Activated T-helper 17 cell treated with anti-CD3 and anti-CD28 coated beads, Interleukin-2, amount 50 U/mL, for 72 hours (primary cell): ENCODE measurements at regions not wholly inside any gene's neighbourhood (a gene's known extent, or its start where the extent isn't known, plus 50 kb on each side); places are given as distances from the start of the nearest gene placed in this dataset.

ENCODE experiments used
- ATAC-seq: fragments of 150-1000 bp; cut with Tn5 transposase; replicated peaks from 2 replicates; pipeline ENCODE4 v1.10.0; 2021; ENCODE audit warnings: mild to moderate bottlenecking, moderate library complexity
- H3K27ac Mint-ChIP-seq: one replicate; pipeline ENCODE4 v1.8.0; 2022; ENCODE audit warnings: mixed read lengths
- H3K27me3 Mint-ChIP-seq: one replicate; pipeline ENCODE4 v1.8.0; 2022; ENCODE audit warnings: mixed read lengths
- H3K36me3 Mint-ChIP-seq: one replicate; pipeline ENCODE4 v1.8.0; 2022; ENCODE audit warnings: low read depth, mild to moderate bottlenecking, mixed read lengths
- H3K4me1 Mint-ChIP-seq: one replicate; pipeline ENCODE4 v1.8.0; 2022; ENCODE audit warnings: mixed read lengths
- H3K4me3 Mint-ChIP-seq: one replicate; pipeline ENCODE4 v1.8.0; 2022; ENCODE audit warnings: mild to moderate bottlenecking, mixed read lengths
- H3K9me3 Mint-ChIP-seq: one replicate; pipeline ENCODE4 v1.8.0; 2022; ENCODE audit warnings: mixed read lengths

DNA sequence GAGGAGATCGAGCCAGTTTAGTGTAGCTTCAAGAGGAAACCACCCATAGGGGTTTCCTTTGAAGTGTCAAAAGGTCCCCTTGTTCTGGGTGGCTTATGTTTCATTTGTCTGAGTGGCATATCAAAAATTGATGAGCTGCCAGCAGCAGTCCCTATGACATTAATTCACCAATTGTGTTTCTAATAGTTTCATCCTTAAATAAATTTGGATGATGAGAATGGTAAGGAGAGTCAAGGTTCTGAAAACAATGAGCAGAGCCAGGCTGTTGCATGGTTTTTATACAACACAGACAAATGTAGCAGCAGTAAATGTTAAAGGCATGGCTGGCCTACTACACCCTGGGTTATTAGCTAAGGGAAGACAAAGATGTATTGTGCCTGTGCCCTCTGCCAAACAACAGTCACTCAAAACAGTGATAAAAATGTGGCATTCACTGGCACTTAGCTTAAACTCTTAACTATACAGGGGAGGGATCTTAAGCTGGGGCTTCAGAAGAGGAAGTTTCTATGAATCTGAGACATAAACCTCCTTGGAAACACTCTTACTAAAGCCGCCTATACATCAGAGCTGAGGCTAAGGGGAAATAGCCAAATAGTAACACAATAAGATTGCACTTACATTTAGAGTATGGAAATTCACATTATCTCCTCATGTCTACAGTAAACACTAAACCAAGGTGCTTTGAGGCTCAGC, 200.5 kb downstream of the POU4F1 start:
- no peak for ATAC-seq
- Mint-ChIP-seq H3K4me1 (no peaks in the 10 kb centered on the region), H3K27me3 (peaks cover 10% of the 10 kb centered on the region), H3K36me3 (no peaks in the 10 kb centered on the region), H3K27ac (no peak overlapping the region), H3K9me3 (peaks cover 8% of the 10 kb centered on the region), H3K4me3 (no peak overlapping the region)

DNA sequence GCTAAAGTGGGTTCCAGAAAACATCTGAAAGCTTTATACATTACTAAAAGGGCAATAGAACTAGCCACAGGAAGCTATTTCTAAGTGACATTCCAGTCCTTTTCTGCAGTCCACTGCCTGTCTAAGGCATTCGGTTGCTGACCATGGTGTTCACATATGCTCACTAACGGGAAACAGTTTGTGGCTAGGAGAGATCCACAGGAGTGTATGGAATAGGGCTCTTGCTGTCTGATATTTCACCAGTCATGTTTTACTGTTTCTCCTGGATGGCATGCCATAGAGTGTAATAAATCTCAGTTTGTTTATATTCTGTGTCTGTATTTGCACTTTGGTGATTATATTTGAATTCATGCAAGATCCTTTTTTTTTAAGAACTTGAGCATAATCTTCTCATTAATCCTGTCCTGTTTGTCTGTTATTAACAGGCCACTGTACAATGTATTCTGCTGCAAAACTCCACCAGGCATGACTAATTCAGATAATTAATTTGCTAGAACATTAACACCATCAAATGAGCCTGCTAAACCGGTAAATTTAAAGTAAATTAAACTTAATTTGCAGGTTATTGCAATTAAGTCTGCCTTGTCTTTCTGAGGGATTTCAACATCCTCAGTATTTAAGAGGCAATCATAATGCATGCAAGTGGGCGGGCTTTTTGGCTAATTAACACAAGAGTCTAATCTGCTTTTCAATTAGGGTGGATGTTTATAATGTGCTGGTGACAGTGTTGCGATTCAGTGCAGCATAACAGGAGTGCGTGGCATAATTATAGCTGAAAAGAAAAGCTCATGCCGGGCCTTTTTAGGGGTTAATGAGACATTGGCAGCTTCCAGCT, 201.3 kb downstream of the POU4F1 start:
- peaks cover 8% of the 10 kb centered on the region for H3K9me3 Mint-ChIP-seq
- H3K4me3 Mint-ChIP-seq, result no peak overlapping the region
- no peaks in the 10 kb centered on the region for H3K36me3 Mint-ChIP-seq
- H3K27ac Mint-ChIP-seq, result no peak overlapping the region
- peaks cover 7% of the 10 kb centered on the region for H3K27me3 Mint-ChIP-seq
- no peak for ATAC-seq
- H3K4me1 Mint-ChIP-seq, result no peaks in the 10 kb centered on the region

DNA sequence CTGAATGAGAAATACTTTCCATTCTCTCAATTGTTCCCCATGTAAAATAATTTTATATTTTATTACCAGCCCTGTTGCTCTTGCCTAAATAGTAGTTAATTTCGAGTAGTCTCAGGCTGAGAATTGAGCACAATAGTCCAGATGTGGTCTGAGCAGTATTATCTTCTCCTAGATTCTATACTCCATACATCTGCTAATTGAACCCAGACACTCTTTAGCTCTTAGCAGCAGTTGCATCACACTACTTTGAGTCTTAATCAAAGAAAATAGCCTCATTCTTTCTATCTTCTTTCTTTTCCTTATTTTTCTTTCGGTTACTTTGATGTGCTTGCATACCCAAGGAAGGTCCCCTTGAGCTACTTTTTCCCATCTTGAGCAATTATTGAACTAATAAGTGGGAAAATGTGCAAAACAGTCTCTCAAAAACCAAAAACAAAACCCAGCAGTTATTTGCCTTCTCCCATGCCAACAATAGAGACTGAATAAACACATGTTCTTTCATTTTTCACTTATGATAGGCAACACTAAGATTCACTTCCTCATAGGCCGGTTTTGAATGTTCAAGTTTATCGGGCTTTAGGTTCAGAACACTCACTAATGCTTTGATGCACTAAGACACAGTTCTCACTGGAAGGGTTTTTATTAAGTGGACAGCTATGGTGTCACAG, 204.5 kb downstream of the POU4F1 start:
- no peaks in the 10 kb centered on the region for H3K36me3 Mint-ChIP-seq
- no peak overlapping the region for H3K27ac Mint-ChIP-seq
- H3K9me3 Mint-ChIP-seq, result peaks cover 4% of the 10 kb centered on the region
- no peaks in the 10 kb centered on the region for H3K27me3 Mint-ChIP-seq
- no peaks in the 10 kb centered on the region for H3K4me1 Mint-ChIP-seq
- no peak for ATAC-seq
- no peak overlapping the region for H3K4me3 Mint-ChIP-seq

DNA sequence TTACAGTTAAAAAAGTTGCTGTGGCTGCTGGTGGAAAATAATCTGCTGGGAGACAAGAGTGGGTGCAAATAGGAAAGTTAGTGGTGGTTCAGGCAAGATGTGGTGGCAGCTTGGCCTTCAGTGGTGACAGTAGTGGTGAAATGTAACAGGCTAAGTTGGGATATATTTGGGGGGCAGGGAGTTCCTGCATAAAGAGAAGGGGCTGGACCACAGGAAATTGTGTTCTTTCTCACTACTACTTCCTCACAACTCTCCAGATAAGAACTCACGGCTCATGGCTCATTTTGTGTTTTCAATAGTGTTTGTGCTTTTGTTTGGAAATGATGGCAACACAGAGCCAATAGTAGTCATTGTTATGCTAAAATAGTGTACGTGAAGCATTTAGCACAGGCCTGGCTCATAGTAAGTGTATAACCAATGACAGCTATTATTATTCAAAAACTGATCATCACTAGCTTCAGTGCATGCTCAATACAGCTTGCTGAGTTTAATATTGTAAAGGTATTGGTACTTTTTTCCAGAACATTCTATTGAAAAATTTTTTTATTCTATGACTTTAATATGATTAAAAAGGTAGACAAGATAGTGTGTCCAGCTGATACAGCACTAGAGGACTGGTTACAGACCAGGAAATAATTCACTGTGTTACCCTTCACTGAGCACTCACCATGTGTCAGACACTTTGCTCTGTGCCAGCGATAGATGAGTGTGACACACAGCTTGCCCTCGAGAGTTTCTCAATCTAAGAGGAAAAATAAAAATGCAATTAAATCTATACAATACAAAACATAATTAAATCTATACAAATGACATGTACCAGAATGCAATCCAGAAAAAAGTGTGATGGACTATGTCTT, 209.8 kb downstream of the POU4F1 start:
- H3K9me3 Mint-ChIP-seq, result peaks cover 4% of the 10 kb centered on the region
- peaks cover 7% of the 10 kb centered on the region for H3K27me3 Mint-ChIP-seq
- no peaks in the 10 kb centered on the region for H3K4me1 Mint-ChIP-seq
- H3K36me3 Mint-ChIP-seq, result no peaks in the 10 kb centered on the region
- H3K27ac Mint-ChIP-seq, result no peak overlapping the region
- ATAC-seq, result no peak
- H3K4me3 Mint-ChIP-seq, result no peak overlapping the region

DNA sequence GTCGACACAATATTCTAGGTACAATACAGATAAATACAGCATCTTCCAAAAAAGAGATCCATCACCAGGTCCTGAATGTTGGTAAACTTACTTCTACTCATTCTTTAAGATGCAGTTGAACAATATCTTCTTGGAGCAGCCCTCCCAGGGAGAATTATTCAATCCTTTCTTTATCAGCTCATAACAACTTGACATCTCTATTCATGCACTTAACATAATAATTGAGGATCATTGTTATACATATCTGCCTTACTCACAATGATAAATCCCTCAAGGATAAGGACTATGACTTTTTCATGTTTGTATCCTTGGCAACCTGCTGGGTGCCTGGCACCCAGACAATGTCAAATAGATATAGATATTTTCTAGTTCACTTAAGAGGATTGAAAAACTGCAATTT, 219.5 kb downstream of the POU4F1 start:
- no peak for ATAC-seq
- Mint-ChIP-seq H3K27ac (no peak overlapping the region), H3K4me3 (no peak overlapping the region), H3K4me1 (no peaks in the 10 kb centered on the region), H3K27me3 (peaks cover 3% of the 10 kb centered on the region), H3K9me3 (peaks cover 3% of the 10 kb centered on the region), H3K36me3 (no peaks in the 10 kb centered on the region)

DNA sequence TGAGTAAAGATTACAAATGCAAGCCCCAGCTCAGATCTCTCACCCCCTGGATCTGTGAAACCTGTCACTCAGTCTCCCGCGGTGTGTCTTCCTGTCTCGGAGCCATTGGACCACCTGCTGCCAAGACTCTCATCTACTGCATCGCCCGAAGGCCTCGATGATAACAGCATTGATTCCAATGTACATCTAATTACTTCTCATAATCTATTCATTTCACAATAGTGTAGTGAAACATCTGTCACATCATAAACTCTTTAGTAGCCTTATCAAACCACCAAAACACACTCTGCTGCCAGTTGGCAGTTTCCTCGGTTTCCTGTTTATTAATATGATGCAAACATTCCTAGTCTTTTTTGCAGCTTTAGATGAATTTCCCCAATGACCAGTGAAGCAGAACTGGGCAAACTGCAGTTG, 220.3 kb downstream of the POU4F1 start:
- no peak overlapping the region for H3K27ac Mint-ChIP-seq
- H3K4me1 Mint-ChIP-seq, result no peaks in the 10 kb centered on the region
- H3K9me3 Mint-ChIP-seq, result peaks cover 3% of the 10 kb centered on the region
- no peaks in the 10 kb centered on the region for H3K27me3 Mint-ChIP-seq
- ATAC-seq, result no peak
- H3K4me3 Mint-ChIP-seq, result no peak overlapping the region
- no peaks in the 10 kb centered on the region for H3K36me3 Mint-ChIP-seq

DNA sequence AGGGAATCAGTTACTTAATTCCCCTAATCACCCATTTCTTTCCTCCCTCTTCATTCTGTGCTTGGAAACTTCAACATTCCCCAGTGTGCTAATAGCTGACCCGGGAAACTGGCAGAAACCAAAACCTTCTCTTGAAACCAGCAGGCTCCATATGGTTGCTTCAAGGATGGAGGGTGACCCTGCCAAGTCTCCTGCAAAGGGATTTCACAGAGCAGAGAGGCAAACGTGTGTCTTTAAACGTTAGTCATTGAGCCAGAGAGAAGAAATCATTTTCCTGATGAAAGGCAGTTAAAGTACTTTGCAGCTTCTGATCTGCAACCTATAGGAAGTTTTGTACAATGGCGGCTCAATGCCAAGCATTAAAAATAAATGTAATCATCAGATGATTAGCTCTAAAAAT, 220.9 kb downstream of the POU4F1 start:
- Mint-ChIP-seq H3K9me3 (peaks cover 3% of the 10 kb centered on the region), H3K27ac (no peak overlapping the region), H3K27me3 (no peaks in the 10 kb centered on the region), H3K4me3 (no peak overlapping the region), H3K36me3 (no peaks in the 10 kb centered on the region), H3K4me1 (no peaks in the 10 kb centered on the region)
- no peak for ATAC-seq

DNA sequence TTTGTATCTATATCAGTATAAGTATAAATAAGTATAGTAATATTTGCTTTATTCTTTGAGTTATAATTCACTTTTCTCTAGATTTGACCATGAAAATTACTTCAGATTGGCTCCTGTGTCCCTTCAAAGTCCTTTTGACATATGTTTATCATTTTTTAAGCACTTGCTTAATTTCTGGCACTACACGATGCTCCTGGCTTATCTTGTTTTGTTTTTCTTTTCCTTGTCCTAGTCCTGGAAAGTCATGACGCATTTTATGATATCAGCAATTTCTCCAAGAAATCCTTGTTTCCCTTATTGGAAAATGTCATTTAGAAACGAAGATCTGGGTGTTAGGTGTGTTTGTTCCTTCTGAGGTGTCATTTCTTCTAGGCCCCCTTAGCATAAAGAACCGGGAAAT, 226.5 kb downstream of the POU4F1 start:
- H3K36me3 Mint-ChIP-seq, result no peaks in the 10 kb centered on the region
- H3K27ac Mint-ChIP-seq, result no peak overlapping the region
- no peak for ATAC-seq
- H3K27me3 Mint-ChIP-seq, result no peaks in the 10 kb centered on the region
- H3K4me3 Mint-ChIP-seq, result no peak overlapping the region
- no peaks in the 10 kb centered on the region for H3K4me1 Mint-ChIP-seq
- H3K9me3 Mint-ChIP-seq, result peaks cover 4% of the 10 kb centered on the region

DNA sequence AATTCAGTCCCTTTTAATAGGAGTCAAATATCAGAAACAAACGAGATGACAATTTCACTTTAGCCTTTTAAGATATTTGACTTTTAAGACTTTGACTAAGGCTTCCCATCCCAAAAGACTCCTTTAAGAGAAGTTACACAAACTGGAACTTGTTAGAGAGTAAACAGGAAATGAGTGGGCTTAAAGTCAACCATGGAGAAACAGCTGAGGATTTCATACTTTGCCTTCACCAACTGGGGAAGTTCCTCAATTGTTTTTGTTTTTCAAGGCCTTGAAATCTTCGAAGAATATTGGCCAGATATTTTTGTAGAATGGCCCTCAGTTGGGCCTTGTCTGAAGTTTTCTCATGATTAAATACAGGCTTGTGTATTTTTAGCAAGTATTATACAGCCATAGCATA, 227.3 kb downstream of the POU4F1 start:
- H3K4me3 Mint-ChIP-seq, result no peak overlapping the region
- H3K9me3 Mint-ChIP-seq, result peaks cover 4% of the 10 kb centered on the region
- H3K27me3 Mint-ChIP-seq, result no peaks in the 10 kb centered on the region
- H3K36me3 Mint-ChIP-seq, result no peaks in the 10 kb centered on the region
- no peaks in the 10 kb centered on the region for H3K4me1 Mint-ChIP-seq
- no peak overlapping the region for H3K27ac Mint-ChIP-seq
- no peak for ATAC-seq

DNA sequence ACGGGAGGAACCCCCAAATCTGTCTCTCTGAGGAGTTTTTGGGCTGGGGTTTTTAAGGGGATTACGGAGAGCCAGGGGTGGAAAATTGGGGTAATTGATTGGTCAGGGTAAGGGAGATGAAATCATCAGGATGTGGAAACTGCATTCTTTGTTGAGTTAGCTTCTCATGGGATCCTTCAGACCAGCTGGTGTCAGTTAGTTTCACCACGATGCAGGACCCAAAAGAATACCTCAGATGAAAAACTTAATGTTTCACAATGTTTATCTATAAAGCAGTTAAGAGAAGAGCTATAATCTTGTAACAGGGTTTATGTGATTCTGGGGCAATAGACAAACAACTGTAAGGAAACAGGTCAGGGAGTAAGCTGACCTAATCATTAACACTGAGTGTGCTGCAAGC, 230.8 kb downstream of the POU4F1 start:
- ATAC-seq, result no peak
- no peaks in the 10 kb centered on the region for H3K4me1 Mint-ChIP-seq
- H3K36me3 Mint-ChIP-seq, result no peaks in the 10 kb centered on the region
- no peak overlapping the region for H3K4me3 Mint-ChIP-seq
- H3K27me3 Mint-ChIP-seq, result no peaks in the 10 kb centered on the region
- peaks cover 4% of the 10 kb centered on the region for H3K9me3 Mint-ChIP-seq
- no peak overlapping the region for H3K27ac Mint-ChIP-seq

DNA sequence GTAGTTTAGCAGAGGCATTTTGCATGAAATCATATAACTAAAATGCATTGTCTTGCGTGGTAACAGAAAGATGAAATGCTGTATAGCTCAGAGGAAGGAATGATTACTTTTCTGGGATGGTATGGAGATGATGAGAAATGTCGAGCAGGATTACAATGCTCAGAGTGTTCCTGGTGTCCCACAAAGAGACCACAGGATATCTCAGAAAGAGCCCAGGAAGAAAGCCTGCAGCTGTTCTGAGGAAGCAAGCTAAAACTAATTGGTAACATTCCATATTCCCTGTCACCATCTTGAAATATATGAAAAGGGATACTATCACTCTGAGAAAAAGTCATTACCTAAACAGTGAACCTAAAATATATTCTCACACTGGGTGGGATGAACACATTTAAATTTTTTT, 233.1 kb downstream of the POU4F1 start:
- no peak overlapping the region for H3K27ac Mint-ChIP-seq
- peaks cover 3% of the 10 kb centered on the region for H3K27me3 Mint-ChIP-seq
- H3K4me3 Mint-ChIP-seq, result no peak overlapping the region
- no peaks in the 10 kb centered on the region for H3K9me3 Mint-ChIP-seq
- no peaks in the 10 kb centered on the region for H3K36me3 Mint-ChIP-seq
- no peaks in the 10 kb centered on the region for H3K4me1 Mint-ChIP-seq
- no peak for ATAC-seq

DNA sequence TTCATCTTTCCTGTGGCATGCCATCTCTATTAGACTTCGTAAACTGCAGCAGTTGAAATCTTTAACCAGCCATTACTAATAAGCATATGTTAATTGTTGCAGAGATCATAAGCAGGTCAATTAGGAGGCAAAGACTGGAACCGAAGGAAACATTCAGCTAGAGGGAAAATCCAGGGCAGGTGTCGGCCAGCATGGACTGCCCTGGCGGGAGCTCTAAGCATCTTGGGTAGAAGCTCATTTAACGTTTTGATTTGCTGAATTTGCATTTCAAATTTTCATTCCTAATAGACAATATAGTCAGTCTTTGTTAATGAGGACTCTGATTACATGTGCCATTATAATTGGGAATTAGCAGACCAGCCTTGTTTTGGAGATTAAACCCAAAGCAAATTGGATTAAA, 238.6 kb downstream of the POU4F1 start:
- no peaks in the 10 kb centered on the region for H3K9me3 Mint-ChIP-seq
- no peaks in the 10 kb centered on the region for H3K36me3 Mint-ChIP-seq
- no peaks in the 10 kb centered on the region for H3K4me1 Mint-ChIP-seq
- no peak overlapping the region for H3K27ac Mint-ChIP-seq
- peaks cover 3% of the 10 kb centered on the region for H3K27me3 Mint-ChIP-seq
- ATAC-seq, result no peak
- H3K4me3 Mint-ChIP-seq, result no peak overlapping the region

DNA sequence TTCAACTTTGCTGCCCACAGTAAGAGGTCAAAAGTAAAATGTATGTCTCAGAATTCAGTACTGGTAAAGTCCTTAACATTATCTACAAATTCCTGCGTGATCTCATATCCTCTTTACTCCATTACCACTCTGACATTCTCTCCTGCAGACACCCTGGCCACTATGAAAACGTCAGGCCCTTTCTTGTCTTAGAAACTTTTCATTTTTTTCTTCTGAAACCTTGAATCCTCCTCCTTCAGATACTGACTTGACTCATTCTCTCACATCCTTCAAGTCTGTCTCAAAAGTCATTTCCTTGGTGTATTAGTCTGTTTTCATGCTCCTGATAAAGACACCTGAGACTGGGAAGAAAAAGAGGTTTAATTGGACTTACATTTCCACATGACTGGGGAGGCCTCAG, 262.3 kb downstream of the POU4F1 start:
- Mint-ChIP-seq H3K27me3 (no peaks in the 10 kb centered on the region), H3K9me3 (peaks cover 4% of the 10 kb centered on the region), H3K36me3 (no peaks in the 10 kb centered on the region), H3K4me1 (no peaks in the 10 kb centered on the region), H3K27ac (no peak overlapping the region), H3K4me3 (no peak overlapping the region)
- ATAC-seq, result peak; percentile 38

DNA sequence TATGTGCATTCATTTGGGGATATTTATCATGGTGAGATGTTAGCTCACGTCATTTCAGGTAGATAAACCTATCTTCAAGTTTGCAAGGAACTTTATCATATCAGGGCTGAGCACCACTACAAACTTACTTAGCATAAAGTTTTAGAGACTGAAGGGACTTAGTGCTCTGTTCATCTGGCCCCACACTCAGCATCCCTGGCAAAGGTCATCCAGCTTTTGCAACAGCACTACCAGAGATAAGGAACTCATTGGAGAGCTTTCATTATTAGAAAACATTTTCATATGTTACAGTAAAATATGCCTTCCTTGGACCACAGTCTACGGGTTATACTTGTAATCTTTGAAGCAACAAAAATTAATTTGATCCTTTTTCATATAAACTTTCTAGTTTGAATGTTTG, 263.4 kb downstream of the POU4F1 start:
- Mint-ChIP-seq H3K4me1 (no peaks in the 10 kb centered on the region), H3K27me3 (peaks cover 3% of the 10 kb centered on the region), H3K4me3 (no peak overlapping the region), H3K27ac (no peak overlapping the region), H3K36me3 (no peaks in the 10 kb centered on the region), H3K9me3 (peaks cover 4% of the 10 kb centered on the region)
- ATAC-seq, result no peak
